ENCODE measurements at regions not wholly inside any gene's neighbourhood (a gene's known extent, or its start where the extent isn't known, plus 50 kb on each side); places are given as distances from the start of the nearest gene placed in this dataset.

DNA sequence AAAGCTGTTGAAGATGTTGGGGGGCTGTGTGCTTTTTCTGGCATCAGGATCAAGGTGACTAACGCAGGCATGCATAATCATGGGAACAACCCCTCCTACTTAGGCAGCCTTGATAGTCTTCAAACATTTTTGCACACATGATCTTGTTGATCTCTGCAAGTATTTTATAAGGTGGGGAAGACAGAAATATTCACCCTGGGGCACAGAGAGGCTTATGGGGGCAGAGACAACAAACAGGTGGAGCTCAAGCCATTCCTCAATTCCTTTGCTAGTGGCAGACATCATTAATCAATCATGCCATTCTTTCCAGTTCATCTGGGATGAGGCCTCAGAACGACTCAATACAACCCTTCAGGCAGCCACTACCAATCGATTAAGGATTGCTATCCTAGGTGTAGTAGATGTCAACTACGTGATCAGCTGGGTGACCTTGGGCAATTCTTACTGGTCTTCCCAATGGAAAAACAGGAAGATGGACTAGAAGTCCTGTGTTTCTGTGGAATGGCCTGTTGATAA lies 110.3 kb upstream of the SMAD3 start:
- no peak for DNase-seq (ENCODE audit: low spot score)
- Histone ChIP-seq H3K27ac (no peak overlapping the region), H3K9me3 (no peaks in the 10 kb centered on the region), H3K36me3 (no peaks in the 10 kb centered on the region), H3K27me3 (no peaks in the 10 kb centered on the region), H3K4me3 (no peak overlapping the region), H3K4me1 (no peaks in the 10 kb centered on the region)
- TF ChIP-seq, protein P1, sequence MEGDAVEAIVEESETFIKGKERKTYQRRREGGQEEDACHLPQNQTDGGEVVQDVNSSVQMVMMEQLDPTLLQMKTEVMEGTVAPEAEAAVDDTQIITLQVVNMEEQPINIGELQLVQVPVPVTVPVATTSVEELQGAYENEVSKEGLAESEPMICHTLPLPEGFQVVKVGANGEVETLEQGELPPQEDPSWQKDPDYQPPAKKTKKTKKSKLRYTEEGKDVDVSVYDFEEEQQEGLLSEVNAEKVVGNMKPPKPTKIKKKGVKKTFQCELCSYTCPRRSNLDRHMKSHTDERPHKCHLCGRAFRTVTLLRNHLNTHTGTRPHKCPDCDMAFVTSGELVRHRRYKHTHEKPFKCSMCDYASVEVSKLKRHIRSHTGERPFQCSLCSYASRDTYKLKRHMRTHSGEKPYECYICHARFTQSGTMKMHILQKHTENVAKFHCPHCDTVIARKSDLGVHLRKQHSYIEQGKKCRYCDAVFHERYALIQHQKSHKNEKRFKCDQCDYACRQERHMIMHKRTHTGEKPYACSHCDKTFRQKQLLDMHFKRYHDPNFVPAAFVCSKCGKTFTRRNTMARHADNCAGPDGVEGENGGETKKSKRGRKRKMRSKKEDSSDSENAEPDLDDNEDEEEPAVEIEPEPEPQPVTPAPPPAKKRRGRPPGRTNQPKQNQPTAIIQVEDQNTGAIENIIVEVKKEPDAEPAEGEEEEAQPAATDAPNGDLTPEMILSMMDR (IDR thresholded peaks at IDR 0.05): no peak

DNA sequence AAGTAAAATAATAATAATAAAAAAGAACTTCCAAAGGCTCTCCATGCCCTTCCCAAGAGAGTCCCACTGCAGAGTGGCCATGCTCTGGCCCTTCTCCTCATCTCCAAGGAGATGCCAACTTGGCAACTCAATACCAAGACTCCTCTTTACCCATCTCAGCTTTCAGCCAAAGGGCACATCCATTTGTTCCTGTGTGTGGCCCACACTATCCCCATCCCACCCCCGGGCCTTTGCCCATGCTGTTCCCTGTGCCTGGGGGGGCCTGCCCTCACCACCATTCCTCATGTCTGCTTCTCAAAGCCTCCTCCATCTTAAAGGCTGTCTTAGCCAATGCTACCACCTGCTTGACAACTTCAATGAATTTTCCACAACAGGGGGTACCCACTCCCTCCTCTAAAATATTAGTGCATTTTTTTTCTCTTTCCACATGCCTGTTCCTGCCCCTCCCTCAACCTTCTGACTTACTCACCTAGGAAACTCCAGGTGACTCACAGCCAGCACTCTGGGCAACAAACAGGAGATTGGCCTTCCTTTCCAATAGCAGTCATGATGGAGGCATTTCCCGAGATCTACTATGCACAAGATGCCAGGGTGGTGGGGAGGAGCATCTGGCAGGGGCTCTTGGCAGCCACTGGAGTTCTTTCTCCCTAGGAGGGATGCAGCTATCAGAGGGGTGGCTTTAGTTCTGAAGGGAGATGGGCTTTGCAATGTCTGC lies 109.4 kb upstream of the SMAD3 start:
- H3K4me1 ChIP-seq: no peaks in the 10 kb centered on the region
- TF ChIP-seq, protein P1 (IDR thresholded peaks at IDR 0.05): no peak
- no peaks in the 10 kb centered on the region for H3K36me3 ChIP-seq
- no peak overlapping the region for H3K4me3 ChIP-seq
- no peaks in the 10 kb centered on the region for H3K9me3 ChIP-seq
- no peak for DNase-seq (ENCODE audit: low spot score)
- no peaks in the 10 kb centered on the region for H3K27me3 ChIP-seq
- H3K27ac ChIP-seq: no peak overlapping the region

DNA sequence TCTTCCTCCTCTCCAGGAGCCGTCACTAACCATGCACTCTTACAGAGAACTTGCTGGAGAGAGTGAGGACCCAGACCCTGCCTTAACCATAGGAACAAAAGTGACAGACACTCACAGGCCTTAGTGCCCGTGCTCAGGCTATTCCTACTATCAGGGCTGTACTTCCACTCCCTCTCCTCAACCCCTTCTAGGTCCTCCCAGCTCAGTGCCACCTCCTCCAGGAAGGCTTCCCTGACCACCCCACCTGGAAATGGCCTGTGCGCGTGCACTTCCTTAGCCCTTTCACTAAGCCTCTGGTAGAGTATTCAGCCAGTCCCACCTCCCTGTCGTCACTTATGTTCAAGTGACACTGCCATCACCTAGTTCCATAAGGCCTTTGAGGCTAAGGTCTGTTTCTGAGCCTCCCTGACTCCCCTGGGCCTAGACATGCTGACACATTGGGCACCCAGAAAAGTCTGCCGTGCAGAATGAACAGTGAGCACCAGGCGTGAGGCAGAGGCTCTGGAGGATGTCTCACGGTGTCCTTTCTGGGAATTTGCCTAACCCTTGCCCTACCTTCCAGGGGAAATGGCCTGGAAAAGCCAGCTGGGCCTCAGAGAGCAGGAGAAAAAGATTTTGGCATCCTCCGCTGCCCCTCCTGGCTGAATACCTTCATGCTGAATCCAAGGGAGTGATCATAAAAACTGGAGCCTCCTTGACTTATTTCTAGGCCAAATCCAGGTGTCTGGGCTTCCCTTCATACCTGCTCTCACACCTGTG lies 108.6 kb upstream of the SMAD3 start:
- no peak for DNase-seq (ENCODE audit: low spot score)
- Histone ChIP-seq H3K4me1 (no peaks in the 10 kb centered on the region), H3K27me3 (no peaks in the 10 kb centered on the region), H3K4me3 (no peak overlapping the region), H3K27ac (no peak overlapping the region), H3K9me3 (no peaks in the 10 kb centered on the region), H3K36me3 (no peaks in the 10 kb centered on the region)
- TF ChIP-seq, protein P1 (IDR thresholded peaks at IDR 0.05): no peak

DNA sequence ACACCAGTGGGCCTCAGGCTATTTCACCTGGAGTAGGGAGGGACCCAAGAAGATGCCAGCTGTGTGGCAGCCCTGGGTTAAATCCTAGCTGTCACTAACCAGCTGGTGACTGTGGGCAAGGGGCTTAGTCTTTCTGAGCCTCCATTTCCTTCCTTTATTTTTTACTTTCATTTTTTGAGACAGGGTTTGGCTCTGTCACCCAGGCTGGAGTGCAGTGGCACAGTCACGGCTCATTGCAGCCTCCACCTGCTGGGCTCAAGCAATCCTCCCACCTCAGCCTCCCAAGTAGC lies 108.0 kb upstream of the SMAD3 start:
- TF ChIP-seq, protein P1 (IDR thresholded peaks at IDR 0.05): no peak
- no peak overlapping the region for H3K4me3 ChIP-seq
- no peaks in the 10 kb centered on the region for H3K27me3 ChIP-seq
- no peak overlapping the region for H3K27ac ChIP-seq
- H3K9me3 ChIP-seq: no peaks in the 10 kb centered on the region
- no peak for DNase-seq (ENCODE audit: low spot score)
- no peaks in the 10 kb centered on the region for H3K36me3 ChIP-seq
- no peaks in the 10 kb centered on the region for H3K4me1 ChIP-seq

DNA sequence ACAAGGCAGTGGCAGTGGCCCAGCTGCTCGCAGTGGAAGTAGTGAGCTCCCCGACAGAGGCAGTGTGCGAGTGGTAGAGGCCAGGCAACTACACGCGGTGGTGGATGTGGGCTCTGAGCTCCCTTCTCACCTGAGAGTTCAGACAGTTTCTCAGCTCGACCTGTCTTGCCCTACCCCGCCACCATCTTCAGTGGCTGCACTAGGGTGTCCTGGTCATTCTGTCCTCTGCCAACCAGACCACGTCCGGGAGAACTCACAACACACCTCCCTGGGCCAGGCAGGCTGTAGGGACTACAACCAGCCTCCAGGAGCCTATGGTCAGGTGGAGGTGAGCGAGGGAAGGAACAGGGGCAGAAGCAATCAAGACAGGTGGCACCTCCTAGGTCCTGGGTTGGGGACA lies 106.3 kb upstream of the SMAD3 start:
- DNase-seq (ENCODE audit: low spot score): no peak
- Histone ChIP-seq H3K4me1 (no peaks in the 10 kb centered on the region), H3K9me3 (no peaks in the 10 kb centered on the region), H3K27me3 (no peaks in the 10 kb centered on the region), H3K27ac (no peak overlapping the region), H3K4me3 (no peak overlapping the region), H3K36me3 (no peaks in the 10 kb centered on the region)
- TF ChIP-seq, protein P1 (IDR thresholded peaks at IDR 0.05): no peak
